ENCODE measurements at regions not wholly inside any gene's neighbourhood (a gene's known extent, or its start where the extent isn't known, plus 50 kb on each side); places are given as distances from the start of the nearest gene placed in this dataset.

- no peak for TF ChIP-seq GTF2F1 (IDR thresholded peaks at IDR 0.05; ENCODE audit: low read depth, low read length)
- TF ChIP-seq CTCF (IDR thresholded peaks at IDR 0.05 in 2 of 3, conservative IDR thresholded peaks at IDR 0.05 in 1 of 3; ENCODE audit: insufficient read depth in 2 of 3, low read depth in 1 of 3, low read length in 3 of 3): no peak
- no peak for TF ChIP-seq PRDM10 (IDR thresholded peaks at IDR 0.05; ENCODE audit: partially characterized antibody)
- TF ChIP-seq MCM2 (IDR thresholded peaks at IDR 0.05; ENCODE audit: low read depth): no peak
- no peak for TF ChIP-seq BACH1 (tag; IDR thresholded peaks at IDR 0.05)
- no peak for TF ChIP-seq SIRT6 (IDR thresholded peaks at IDR 0.05; ENCODE audit: low read depth, low read length)
- TF ChIP-seq SRF (CRISPR knock-in tag; IDR thresholded peaks at IDR 0.05): no peak
- no peak for TF ChIP-seq HDAC1 (IDR thresholded peaks at IDR 0.05)
- no peak for TF ChIP-seq MLLT1 (IDR thresholded peaks at IDR 0.05)
- TF ChIP-seq E2F1 (CRISPR knock-in tag; IDR thresholded peaks at IDR 0.05): no peak
- no peak for TF ChIP-seq BHLHE40 (IDR thresholded peaks at IDR 0.05; ENCODE audit: low read length)
- no peak for TF ChIP-seq PHF20 (IDR thresholded peaks at IDR 0.05; ENCODE audit: partially characterized antibody)
- no peak for TF ChIP-seq MED1 (CRISPR knock-in tag; IDR thresholded peaks at IDR 0.05; ENCODE audit: borderline replicate concordance)
Observed at GRCh38 chr16:61296814-61297213, 739.4 kb downstream of the CDH8 start.
